ENCODE measurements at regions not wholly inside any gene's neighbourhood (a gene's known extent, or its start where the extent isn't known, plus 50 kb on each side); places are given as distances from the start of the nearest gene placed in this dataset.

- Histone ChIP-seq H3K27me3 (no peaks in the 10 kb centered on the region), H3K27ac (no peak overlapping the region), H3K4me1 (no peaks in the 10 kb centered on the region), H3K36me3 (no peaks in the 10 kb centered on the region), H3K9me3 (no peaks in the 10 kb centered on the region), H3K4me3 (no peak overlapping the region)
- no peak for TF ChIP-seq CTCF (IDR thresholded peaks at IDR 0.05)
- DNase-seq = no peak
- no peak for FAIRE-seq
- intact Hi-C loops (cut with DNase I) = no loop called here
- ATAC-seq = no peak
Measured at GRCh38 chr19:29365836-29366417, 153.0 kb upstream of the UQCRFS1 start.

GRCh38 chr19:29366757-29367156, 153.8 kb upstream of the UQCRFS1 start:
- 72 to 80% methylated on average over 10 of the region's 10 CpGs for WGBS, 2 donors
- no peak for DNase-seq
- TF ChIP-seq CTCF (IDR thresholded peaks at IDR 0.05) = no peak
- Histone ChIP-seq H3K27ac (no peak overlapping the region), H3K9me3 (no peaks in the 10 kb centered on the region), H3K27me3 (no peaks in the 10 kb centered on the region), H3K36me3 (no peaks in the 10 kb centered on the region), H3K4me3 (no peak overlapping the region), H3K4me1 (no peaks in the 10 kb centered on the region)
- FAIRE-seq = no peak
- ATAC-seq = no peak
- intact Hi-C loops (cut with DNase I) = no loop called here

- FAIRE-seq (no peak), DNase-seq (no peak)
Measured at GRCh38 chr19:29367791-29368222, 154.9 kb upstream of the UQCRFS1 start.

GRCh38 chr19:29370276-29370675, 155.5 kb upstream of the VSTM2B start:
- Histone ChIP-seq H3K27ac (no peak overlapping the region), H3K4me1 (no peaks in the 10 kb centered on the region), H3K27me3 (no peaks in the 10 kb centered on the region), H3K4me3 (no peak overlapping the region), H3K9me3 (no peaks in the 10 kb centered on the region), H3K36me3 (no peaks in the 10 kb centered on the region)
- intact Hi-C loops (cut with DNase I) = no loop called here
- no peak for TF ChIP-seq CTCF (IDR thresholded peaks at IDR 0.05)
- 72 to 82% methylated on average over 9 of the region's 9 CpGs for WGBS, 2 donors
- no peak for FAIRE-seq
- ATAC-seq = no peak
- DNase-seq = no peak

More at GRCh38 chr19:29367791-29368222, 154.9 kb upstream of the UQCRFS1 start:
- Histone ChIP-seq H3K4me1 (no peaks in the 10 kb centered on the region), H3K9me3 (no peaks in the 10 kb centered on the region), H3K36me3 (no peaks in the 10 kb centered on the region), H3K27ac (no peak overlapping the region), H3K27me3 (no peaks in the 10 kb centered on the region), H3K4me3 (no peak overlapping the region)
- intact Hi-C loops (cut with DNase I) = no loop called here
- no peak for TF ChIP-seq CTCF (IDR thresholded peaks at IDR 0.05)
- 11 to 14% methylated on average over 7 of the region's 7 CpGs for WGBS, 2 donors
- no peak for ATAC-seq

- FAIRE-seq (no peak), ATAC-seq (no peak), DNase-seq (no peak)
- H3K9me3 ChIP-seq = no peaks in the 10 kb centered on the region
- H3K4me3 ChIP-seq = no peak overlapping the region
- WGBS, 2 donors = 35 to 40% methylated on average over 6 to 7 of the region's 7 CpGs
- no peak for TF ChIP-seq CTCF (IDR thresholded peaks at IDR 0.05)
- no peaks in the 10 kb centered on the region for H3K27me3 ChIP-seq
- H3K27ac ChIP-seq = no peak overlapping the region
- no peaks in the 10 kb centered on the region for H3K36me3 ChIP-seq
- intact Hi-C loops (cut with DNase I) = no loop called here
- H3K4me1 ChIP-seq = no peaks in the 10 kb centered on the region
Measured at GRCh38 chr19:29371251-29372090, 154.3 kb upstream of the VSTM2B start.

Data from pancreas (tissue), 10 donors.